H1 (cell line): ENCODE measurements at regions not wholly inside any gene's neighbourhood (a gene's known extent, or its start where the extent isn't known, plus 50 kb on each side); places are given as distances from the start of the nearest gene placed in this dataset.

Source experiments
- CTCF ChIP-seq, 3 experiments: IDR thresholded peaks; 1 replicate in 2 of 3; 2 replicates in 1 of 3; pipeline versions ENCODE4 v1.5.1 to v1.6.1; 2011; ENCODE audit warnings: low read length in 3 of 3, mild to moderate bottlenecking in 3 of 3, inconsistent platforms in 2 of 3, low read depth in 1 of 3, moderate library complexity in 1 of 3; ENCODE audit not compliant: insufficient read depth in 1 of 3; ENCODE audit errors: control extremely low read depth in 1 of 3
- E2F6 ChIP-seq: IDR thresholded peaks from 2 replicates; pipeline ENCODE4 v1.6.1; 2012; ENCODE audit warnings: inconsistent platforms
- EZH2 ChIP-seq: fragments of 200-600 bp; sonication (generic); IDR thresholded peaks from 2 replicates; pipeline ENCODE4 v1.7.1; 2012; ENCODE audit warnings: low read depth, mild to moderate bottlenecking, moderate library complexity, low read length, inconsistent platforms; ENCODE audit not compliant: severe bottlenecking
- GABPA ChIP-seq: IDR thresholded peaks from 2 replicates; pipeline ENCODE4 v1.6.1; 2011; ENCODE audit warnings: mild to moderate bottlenecking, low read length, moderate library complexity, borderline replicate concordance; ENCODE audit not compliant: insufficient read depth
- GTF2F1 ChIP-seq: IDR thresholded peaks from 2 replicates; pipeline ENCODE4 v1.6.1; 2012; ENCODE audit warnings: low read depth, low read length, improper control_type of control experiment, borderline replicate concordance
- HDAC6 ChIP-seq: IDR thresholded peaks from one replicate; pipeline ENCODE4 v1.7.1; 2012; ENCODE audit warnings: low read depth, mild to moderate bottlenecking, inconsistent platforms, low read length, moderate library complexity
- POLR2A ChIP-seq, 2 experiments: IDR thresholded peaks; 1 replicate in 1 of 2; 2 replicates in 1 of 2; pipeline ENCODE4 v1.6.1; 2011; ENCODE audit warnings: low read depth in 2 of 2, low read length in 2 of 2, mild to moderate bottlenecking in 2 of 2; ENCODE audit errors: control extremely low read depth in 1 of 2
- USF2 ChIP-seq: IDR thresholded peaks from 2 replicates; pipeline ENCODE4 v1.6.1; 2011; ENCODE audit warnings: low read length, improper control_type of control experiment
- YY1 ChIP-seq: IDR thresholded peaks from 2 replicates; pipeline ENCODE4 v1.6.1; 2011; ENCODE audit warnings: low read depth, mild to moderate bottlenecking, low read length

- TF ChIP-seq E2F6: no peak
- no peak for TF ChIP-seq POLR2A (IDR thresholded peaks at IDR 0.05; ENCODE audit: control extremely low read depth in 1 of 2, low read depth in 2 of 2, low read length in 2 of 2)
- no peak for TF ChIP-seq CTCF (IDR thresholded peaks at IDR 0.05; ENCODE audit: control extremely low read depth in 1 of 3, insufficient read depth in 1 of 3, low read depth in 1 of 3, low read length in 3 of 3)
- no peak for TF ChIP-seq USF2
- no peak for TF ChIP-seq EZH2
- no peak for TF ChIP-seq GABPA
- no peak for TF ChIP-seq YY1
- TF ChIP-seq HDAC6: no peak
- no peak for TF ChIP-seq GTF2F1
Observed at GRCh38 chr10:121648493-121648892, 50.2 kb upstream of the FGFR2 start.
